Cardiac muscle cell (in vitro differentiated cells and primary cell): ENCODE measurements at regions not wholly inside any gene's neighbourhood (a gene's known extent, or its start where the extent isn't known, plus 50 kb on each side); places are given as distances from the start of the nearest gene placed in this dataset.
"Not testable (repeated sequence)": the region's sequence is repeated elsewhere in the genome, so short reads cannot be mapped to it uniquely, and the experiment has no call there.

Experiments used
- DNase-seq, 2 donors: peaks; one replicate each; pipeline versions ENCODE4 v3.0.0 to v3.0.0-alpha.2; 2010 to 2017; ENCODE audit warnings: low read depth in 1 of 2, low spot score in 1 of 2
- H3K27ac ChIP-seq: fragments of 200-600 bp; sonication (generic); 2 replicates; pipeline ENCODE4 v1.5.1; 2016
- H3K27me3 ChIP-seq: fragments of 200-600 bp; sonication (generic); 2 replicates; pipeline ENCODE4 v1.6.0; 2016; ENCODE audit warnings: control low read depth
- H3K36me3 ChIP-seq: fragments of 200-600 bp; sonication (generic); 2 replicates; pipeline ENCODE4 v1.5.1; 2016; ENCODE audit warnings: control low read depth
- H3K4me1 ChIP-seq: fragments of 200-600 bp; sonication (generic); 2 replicates; pipeline ENCODE4 v1.8.1; 2017; ENCODE audit warnings: low read depth, mild to moderate bottlenecking, mixed run types
- H3K4me3 ChIP-seq: fragments of 200-600 bp; sonication (generic); 2 replicates; pipeline ENCODE4 v1.5.1; 2016; ENCODE audit warnings: mild to moderate bottlenecking
- H3K9me3 ChIP-seq: fragments of 200-600 bp; sonication (generic); 2 replicates; pipeline ENCODE4 v1.5.1; 2017; ENCODE audit warnings: low read depth, mild to moderate bottlenecking, control low read depth
- CTCF ChIP-seq: IDR thresholded peaks from 2 replicates; pipeline ENCODE4 v1.5.1; 2012; ENCODE audit warnings: low read depth, mild to moderate bottlenecking, low read length

- peak overlapping the region; percentile 89 for H3K27ac ChIP-seq
- TF ChIP-seq CTCF, result no peak
- H3K36me3 ChIP-seq, result no peaks in the 10 kb centered on the region
- no peak for DNase-seq
- H3K4me3 ChIP-seq, result no peak overlapping the region
- H3K9me3 ChIP-seq, result no peaks in the 10 kb centered on the region
- H3K4me1 ChIP-seq, result peaks cover 17% of the 10 kb centered on the region
- no peaks in the 10 kb centered on the region for H3K27me3 ChIP-seq
Observed at GRCh38 chr10:21363731-21364104, 161.8 kb downstream of the SKIDA1 start.

GRCh38 chr10:21363092-21363730 lies 162.3 kb downstream of the SKIDA1 start:
- Histone ChIP-seq H3K4me1 (peaks cover 17% of the 10 kb centered on the region), H3K27ac (peak overlapping the region; percentile 89), H3K9me3 (no peaks in the 10 kb centered on the region), H3K27me3 (no peaks in the 10 kb centered on the region), H3K36me3 (no peaks in the 10 kb centered on the region), H3K4me3 (no peak overlapping the region)
- no peak for DNase-seq
- TF ChIP-seq CTCF, result no peak

- Histone ChIP-seq H3K4me1 (peaks cover 8% of the 10 kb centered on the region), H3K36me3 (no peaks in the 10 kb centered on the region), H3K27me3 (no peaks in the 10 kb centered on the region), H3K9me3 (no peaks in the 10 kb centered on the region), H3K4me3 (no peak overlapping the region), H3K27ac (no peak overlapping the region)
- no peak for TF ChIP-seq CTCF
- no peak for DNase-seq
Observed at GRCh38 chr10:21359202-21359601, 166.3 kb downstream of the SKIDA1 start.

GRCh38 chr10:21355591-21356011 lies 169.9 kb downstream of the SKIDA1 start:
- H3K36me3 ChIP-seq, result no peaks in the 10 kb centered on the region
- H3K27ac ChIP-seq, result no peak overlapping the region
- no peaks in the 10 kb centered on the region for H3K9me3 ChIP-seq
- no peak for TF ChIP-seq CTCF
- H3K27me3 ChIP-seq, result no peaks in the 10 kb centered on the region
- no peaks in the 10 kb centered on the region for H3K4me1 ChIP-seq
- peak in 1 of 2 donors; percentile 51 for DNase-seq
- H3K4me3 ChIP-seq, result no peak overlapping the region

- H3K9me3 ChIP-seq, result no peaks in the 10 kb centered on the region
- H3K27ac ChIP-seq, result no peak overlapping the region
- H3K4me3 ChIP-seq, result no peak overlapping the region
- no peaks in the 10 kb centered on the region for H3K27me3 ChIP-seq
- H3K36me3 ChIP-seq, result no peaks in the 10 kb centered on the region
- H3K4me1 ChIP-seq, result peaks cover 8% of the 10 kb centered on the region
- DNase-seq, result no peak
- no peak for TF ChIP-seq CTCF
Observed at GRCh38 chr10:21352886-21353285, 172.6 kb downstream of the SKIDA1 start.

GRCh38 chr10:21351594-21351993 lies 173.9 kb downstream of the SKIDA1 start:
- not testable (repeated sequence) for H3K9me3 ChIP-seq, H3K4me1 ChIP-seq, H3K36me3 ChIP-seq, H3K4me3 ChIP-seq, H3K27me3 ChIP-seq, DNase-seq, H3K27ac ChIP-seq
